ENCODE measurements at regions not wholly inside any gene's neighbourhood (a gene's known extent, or its start where the extent isn't known, plus 50 kb on each side); places are given as distances from the start of the nearest gene placed in this dataset.

DNA sequence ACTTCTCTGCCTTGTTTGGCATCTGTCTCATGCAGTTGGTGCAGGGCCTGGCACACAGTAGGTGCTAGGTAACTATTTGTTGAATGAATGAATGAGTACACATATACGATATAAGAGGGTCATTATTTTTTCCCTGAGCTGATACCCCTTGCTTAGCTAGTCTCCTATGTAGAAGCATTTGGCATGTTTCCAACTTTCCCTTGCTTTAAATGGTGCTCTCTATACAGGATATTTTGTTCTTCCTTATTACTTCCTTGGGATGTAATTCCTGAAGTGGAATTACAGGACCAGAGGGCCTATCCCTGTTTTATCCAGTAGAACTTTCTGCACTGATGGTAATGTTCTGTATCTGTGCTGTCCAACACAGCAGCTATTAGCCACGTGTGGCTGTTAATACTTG is 250.1 kb upstream of the PWP1 start:
- Histone ChIP-seq H3K14ac (ENCODE audit: insufficient read depth, low read length) (no peak overlapping the region), H4K20me1 (ENCODE audit: control insufficient read depth, insufficient read depth, insufficient read length) (no peaks in the 10 kb centered on the region), H3K56ac (ENCODE audit: insufficient read length, low read depth, low read length) (no peak overlapping the region), H3K27me3 (ENCODE audit: insufficient read depth, low read length) (no peaks in the 10 kb centered on the region), H3T11ph (ENCODE audit: low read length) (no peak overlapping the region), H3K23ac (ENCODE audit: insufficient read length, low read depth, low read length) (no peak overlapping the region), H2BK20ac (ENCODE audit: low read depth, low read length, poor library complexity, severe bottlenecking) (no peak overlapping the region), H4K91ac (ENCODE audit: insufficient read length, low read depth, low read length) (no peak overlapping the region), H3K79me1 (ENCODE audit: insufficient read depth, low read depth, low read length, poor library complexity, severe bottlenecking) (no peaks in the 10 kb centered on the region), H4K8ac (replicated peaks; ENCODE audit: insufficient read length, low read depth, low read length) (no peak overlapping the region), H2AK5ac (ENCODE audit: insufficient read length, low read length) (no peak overlapping the region), H2BK15ac (ENCODE audit: low read depth, low read length) (no peak overlapping the region), H2BK120ac (ENCODE audit: low read depth, low read length, poor library complexity, severe bottlenecking) (no peak overlapping the region), H2BK12ac (ENCODE audit: insufficient read length, low read depth, low read length) (no peak overlapping the region), H2AFZ (ENCODE audit: low read length) (no peak overlapping the region), H3K4me2 (ENCODE audit: insufficient read depth, insufficient read length, low read length) (no peak overlapping the region), H3K4ac (ENCODE audit: low read depth, low read length) (no peak overlapping the region), H3K79me2 (ENCODE audit: insufficient read depth, low read length) (no peaks in the 10 kb centered on the region), H3K27ac (ENCODE audit: insufficient read length, low read depth, low read length) (no peak overlapping the region), H3K4me1 (ENCODE audit: insufficient read depth, low read length) (peaks cover 4% of the 10 kb centered on the region; the same call in 1 of the 2 replicates), H2BK5ac (ENCODE audit: insufficient read length, low read length) (no peak overlapping the region), H3K9me3 (ENCODE audit: control insufficient read depth, low read depth, low read length) (no peaks in the 10 kb centered on the region), H3K9ac (ENCODE audit: extremely low read depth, insufficient read length, low read length) (no peak overlapping the region), H4K5ac (ENCODE audit: insufficient read length, low read depth, low read length) (no peak overlapping the region), H3K23me2 (ENCODE audit: insufficient read length, low read depth, low read length, poor library complexity, severe bottlenecking) (no peaks in the 10 kb centered on the region), H3K18ac (ENCODE audit: insufficient read length, low read depth, low read length) (no peak overlapping the region)
- H3K9me3 Mint-ChIP-seq: no peaks in the 10 kb centered on the region
- H3K27ac Mint-ChIP-seq: no peak overlapping the region
- no peaks in the 10 kb centered on the region for H3K36me3 Mint-ChIP-seq (ENCODE audit: insufficient read depth in 1 of 3, low read depth in 3 of 3)
- TF ChIP-seq, protein P1, sequence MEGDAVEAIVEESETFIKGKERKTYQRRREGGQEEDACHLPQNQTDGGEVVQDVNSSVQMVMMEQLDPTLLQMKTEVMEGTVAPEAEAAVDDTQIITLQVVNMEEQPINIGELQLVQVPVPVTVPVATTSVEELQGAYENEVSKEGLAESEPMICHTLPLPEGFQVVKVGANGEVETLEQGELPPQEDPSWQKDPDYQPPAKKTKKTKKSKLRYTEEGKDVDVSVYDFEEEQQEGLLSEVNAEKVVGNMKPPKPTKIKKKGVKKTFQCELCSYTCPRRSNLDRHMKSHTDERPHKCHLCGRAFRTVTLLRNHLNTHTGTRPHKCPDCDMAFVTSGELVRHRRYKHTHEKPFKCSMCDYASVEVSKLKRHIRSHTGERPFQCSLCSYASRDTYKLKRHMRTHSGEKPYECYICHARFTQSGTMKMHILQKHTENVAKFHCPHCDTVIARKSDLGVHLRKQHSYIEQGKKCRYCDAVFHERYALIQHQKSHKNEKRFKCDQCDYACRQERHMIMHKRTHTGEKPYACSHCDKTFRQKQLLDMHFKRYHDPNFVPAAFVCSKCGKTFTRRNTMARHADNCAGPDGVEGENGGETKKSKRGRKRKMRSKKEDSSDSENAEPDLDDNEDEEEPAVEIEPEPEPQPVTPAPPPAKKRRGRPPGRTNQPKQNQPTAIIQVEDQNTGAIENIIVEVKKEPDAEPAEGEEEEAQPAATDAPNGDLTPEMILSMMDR (conservative IDR thresholded peaks at IDR 0.05): no peak
- DNase-seq: no peak
- no CpG with 5 or more reads among the region's 2 CpGs for WGBS (ENCODE audit: extremely low coverage, insufficient read length, low lambda C conversion rate)
- H3K4me3 Mint-ChIP-seq: no peak overlapping the region
- H3K27me3 Mint-ChIP-seq (ENCODE audit: low read depth): no peaks in the 10 kb centered on the region; the same call in 1 of the 2 replicates
- H3K4me1 Mint-ChIP-seq: peaks cover 25 to 38% of the 10 kb centered on the region in 2 experiments

Measured in H9 (cell line).